ENCODE measurements at regions not wholly inside any gene's neighbourhood (a gene's known extent, or its start where the extent isn't known, plus 50 kb on each side); places are given as distances from the start of the nearest gene placed in this dataset.
A peak's percentile ranks its signal among the peaks of the same experiment; 100 is the strongest.

DNA sequence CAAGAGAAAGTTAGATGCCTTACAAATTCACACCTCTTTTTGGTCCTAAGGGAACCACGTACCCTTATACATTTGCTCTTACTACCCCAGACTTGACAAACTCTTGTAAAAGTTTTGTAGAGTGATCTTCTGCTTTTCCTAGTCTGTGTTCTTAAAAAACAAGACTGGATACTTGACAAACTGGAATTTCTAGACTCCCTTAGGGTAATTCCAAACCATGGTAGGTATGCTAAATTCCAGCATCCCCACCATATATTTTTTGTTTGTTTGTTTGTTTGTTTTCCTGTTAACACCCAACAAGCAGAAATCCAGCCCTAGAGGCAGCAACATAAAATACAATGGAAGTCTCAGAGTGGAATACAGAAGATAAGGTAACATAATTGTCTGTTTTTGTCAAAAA, 280.7 kb upstream of the NR2F2 start:
- no peak overlapping the region for H3K27ac ChIP-seq
- no peaks in the 10 kb centered on the region for H3K9me3 ChIP-seq
- no peak for DNase-seq
- no peaks in the 10 kb centered on the region for H3K4me1 ChIP-seq
- H3K27me3 ChIP-seq: no peaks in the 10 kb centered on the region
- no peak overlapping the region for H3K4me3 ChIP-seq
- intact Hi-C loops (cut with DNase I; ENCODE audit: low total_unique reads): no loop called here
- no peaks in the 10 kb centered on the region for H3K36me3 ChIP-seq
- TF ChIP-seq, protein P1, sequence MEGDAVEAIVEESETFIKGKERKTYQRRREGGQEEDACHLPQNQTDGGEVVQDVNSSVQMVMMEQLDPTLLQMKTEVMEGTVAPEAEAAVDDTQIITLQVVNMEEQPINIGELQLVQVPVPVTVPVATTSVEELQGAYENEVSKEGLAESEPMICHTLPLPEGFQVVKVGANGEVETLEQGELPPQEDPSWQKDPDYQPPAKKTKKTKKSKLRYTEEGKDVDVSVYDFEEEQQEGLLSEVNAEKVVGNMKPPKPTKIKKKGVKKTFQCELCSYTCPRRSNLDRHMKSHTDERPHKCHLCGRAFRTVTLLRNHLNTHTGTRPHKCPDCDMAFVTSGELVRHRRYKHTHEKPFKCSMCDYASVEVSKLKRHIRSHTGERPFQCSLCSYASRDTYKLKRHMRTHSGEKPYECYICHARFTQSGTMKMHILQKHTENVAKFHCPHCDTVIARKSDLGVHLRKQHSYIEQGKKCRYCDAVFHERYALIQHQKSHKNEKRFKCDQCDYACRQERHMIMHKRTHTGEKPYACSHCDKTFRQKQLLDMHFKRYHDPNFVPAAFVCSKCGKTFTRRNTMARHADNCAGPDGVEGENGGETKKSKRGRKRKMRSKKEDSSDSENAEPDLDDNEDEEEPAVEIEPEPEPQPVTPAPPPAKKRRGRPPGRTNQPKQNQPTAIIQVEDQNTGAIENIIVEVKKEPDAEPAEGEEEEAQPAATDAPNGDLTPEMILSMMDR (IDR thresholded peaks at IDR 0.05): no peak
- TF ChIP-seq POLR2A (IDR thresholded peaks at IDR 0.05): no peak

DNA sequence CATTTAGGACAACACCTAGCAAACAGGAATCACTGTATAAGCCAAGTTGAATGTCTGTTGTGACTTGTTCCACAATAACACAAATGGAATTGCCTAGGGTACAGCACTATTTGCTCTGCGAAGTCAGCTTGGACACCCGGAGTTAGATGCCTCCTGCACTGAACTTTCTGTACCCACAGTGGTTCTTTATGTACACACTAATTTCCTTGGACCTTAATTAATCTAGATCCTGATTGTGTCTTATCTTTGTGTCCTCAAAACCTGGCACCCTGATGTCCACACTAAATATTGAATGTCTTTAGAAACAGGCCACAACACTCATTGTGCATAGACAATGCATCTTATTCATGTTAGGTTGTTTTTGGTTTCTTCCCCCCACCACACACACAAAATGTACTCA, 278.9 kb upstream of the NR2F2 start:
- no peaks in the 10 kb centered on the region for H3K4me1 ChIP-seq
- H3K27me3 ChIP-seq: no peaks in the 10 kb centered on the region
- DNase-seq: no peak
- intact Hi-C loops (cut with DNase I; ENCODE audit: low total_unique reads): no loop called here
- no peaks in the 10 kb centered on the region for H3K36me3 ChIP-seq
- TF ChIP-seq, protein P1 (IDR thresholded peaks at IDR 0.05): no peak
- TF ChIP-seq POLR2A (IDR thresholded peaks at IDR 0.05): no peak
- H3K27ac ChIP-seq: no peak overlapping the region
- no peaks in the 10 kb centered on the region for H3K9me3 ChIP-seq
- no peak overlapping the region for H3K4me3 ChIP-seq

- no peak overlapping the region for H3K4me3 ChIP-seq
- intact Hi-C loops (cut with DNase I; ENCODE audit: low total_unique reads): no loop called here
- no peaks in the 10 kb centered on the region for H3K4me1 ChIP-seq
- no peak overlapping the region for H3K27ac ChIP-seq
- H3K27me3 ChIP-seq: no peaks in the 10 kb centered on the region
- no peaks in the 10 kb centered on the region for H3K9me3 ChIP-seq
- TF ChIP-seq POLR2A (IDR thresholded peaks at IDR 0.05): no peak
- TF ChIP-seq, protein P1 (IDR thresholded peaks at IDR 0.05): no peak
- no peaks in the 10 kb centered on the region for H3K36me3 ChIP-seq
- no peak for DNase-seq
Measured at GRCh38 chr15:96052154-96052553, 278.3 kb upstream of the NR2F2 start.

DNA sequence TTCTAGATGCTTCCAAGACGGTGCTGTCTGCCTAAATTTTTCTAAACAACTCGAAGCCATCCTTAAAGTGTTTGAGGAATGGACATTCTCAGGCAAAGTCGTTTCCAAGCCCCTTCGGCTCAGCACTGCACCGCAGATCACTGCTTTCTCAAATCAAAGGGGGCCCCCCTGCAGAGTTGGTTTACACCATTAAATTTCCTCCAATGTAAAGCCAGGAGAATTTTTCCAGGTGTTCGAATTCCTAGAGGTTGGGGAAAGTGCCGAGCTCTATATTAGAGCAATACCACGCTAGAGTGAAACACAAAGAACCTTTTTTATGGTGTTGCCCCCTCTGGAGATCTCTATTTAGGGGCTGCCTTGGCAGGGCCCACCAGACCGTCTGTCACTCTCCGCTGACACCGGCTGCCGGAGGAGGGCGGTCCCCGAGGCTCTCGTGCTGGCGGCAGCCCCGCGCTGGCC, 277.9 kb upstream of the NR2F2 start:
- no peak for TF ChIP-seq POLR2A (IDR thresholded peaks at IDR 0.05)
- TF ChIP-seq, protein P1 (IDR thresholded peaks at IDR 0.05): no peak
- Histone ChIP-seq H3K27ac (peak overlapping the region in 1 of 2 donors; percentile 62), H3K27me3 (no peaks in the 10 kb centered on the region), H3K36me3 (no peaks in the 10 kb centered on the region), H3K4me3 (peak overlapping the region in 1 of 2 donors; percentile 7), H3K9me3 (no peaks in the 10 kb centered on the region), H3K4me1 (no peaks in the 10 kb centered on the region)
- intact Hi-C loops (cut with DNase I; ENCODE audit: low total_unique reads): no loop called here
- no peak for DNase-seq

DNA sequence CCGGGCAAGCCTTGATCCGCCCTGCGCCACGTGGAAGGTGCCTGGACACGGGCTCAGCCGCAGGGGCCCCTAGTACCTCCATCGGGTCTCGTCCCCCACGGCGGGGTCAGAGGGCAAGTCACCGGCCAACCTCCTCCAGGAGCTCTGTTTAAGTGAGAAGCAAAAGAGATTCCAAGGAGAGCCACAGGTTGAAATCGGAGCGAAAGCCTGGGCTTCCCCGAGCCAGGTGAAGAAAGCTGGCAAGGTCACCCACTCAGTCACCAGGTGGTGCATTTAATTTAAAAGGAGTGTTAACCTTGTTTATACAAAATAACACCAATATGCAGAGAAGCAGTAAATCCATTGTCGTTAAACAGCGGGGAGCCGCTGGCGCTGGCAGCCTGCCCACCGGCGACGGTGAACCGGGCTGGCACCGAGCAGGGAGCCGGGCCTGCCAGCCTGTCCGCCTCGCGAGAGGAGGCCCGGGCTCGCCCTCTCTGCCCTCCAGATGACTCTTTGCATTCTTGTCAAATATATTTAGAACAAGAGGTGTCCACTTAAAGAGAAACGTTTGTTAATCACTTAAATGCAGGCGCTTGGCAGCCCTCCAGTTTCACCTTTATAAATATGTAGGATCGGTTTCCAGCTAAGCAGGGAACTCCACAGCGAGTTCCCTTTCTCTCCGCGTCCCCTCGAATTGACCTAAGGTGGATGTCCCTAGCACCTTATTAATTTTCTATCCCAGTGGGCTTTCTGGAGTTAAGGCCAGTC, 277.3 kb upstream of the NR2F2 start:
- intact Hi-C loops (cut with DNase I; ENCODE audit: low total_unique reads): no loop called here
- H3K4me1 ChIP-seq: no peaks in the 10 kb centered on the region
- H3K36me3 ChIP-seq: no peaks in the 10 kb centered on the region
- TF ChIP-seq, protein P1 (IDR thresholded peaks at IDR 0.05): no peak
- TF ChIP-seq POLR2A (IDR thresholded peaks at IDR 0.05): no peak
- peak overlapping the region; percentile 7 to 24 for H3K4me3 ChIP-seq
- H3K9me3 ChIP-seq: no peaks in the 10 kb centered on the region
- no peaks in the 10 kb centered on the region for H3K27me3 ChIP-seq
- DNase-seq: peak; percentile 34 to 36
- H3K27ac ChIP-seq: peak overlapping the region; percentile 10 to 62

Measured in uterus (tissue), 3 donors.